GM23248 (cell line): ENCODE measurements at regions not wholly inside any gene's neighbourhood (a gene's known extent, or its start where the extent isn't known, plus 50 kb on each side); places are given as distances from the start of the nearest gene placed in this dataset.

Experiments used
- EZH2 ChIP-seq: fragments of 200-600 bp; sonication (generic); IDR thresholded peaks from 2 replicates; pipeline ENCODE4 v1.6.1; 2018; ENCODE audit warnings: antibody characterized with exemption, mild to moderate bottlenecking; ENCODE audit not compliant: insufficient read depth, poor library complexity, severe bottlenecking
- EZH2phosphoT487 ChIP-seq: fragments of 200-600 bp; sonication (generic); IDR thresholded peaks from 2 replicates; pipeline ENCODE4 v1.6.1; 2018; ENCODE audit warnings: antibody characterized with exemption, moderate library complexity, mild to moderate bottlenecking, low read depth; ENCODE audit not compliant: insufficient read depth

DNA sequence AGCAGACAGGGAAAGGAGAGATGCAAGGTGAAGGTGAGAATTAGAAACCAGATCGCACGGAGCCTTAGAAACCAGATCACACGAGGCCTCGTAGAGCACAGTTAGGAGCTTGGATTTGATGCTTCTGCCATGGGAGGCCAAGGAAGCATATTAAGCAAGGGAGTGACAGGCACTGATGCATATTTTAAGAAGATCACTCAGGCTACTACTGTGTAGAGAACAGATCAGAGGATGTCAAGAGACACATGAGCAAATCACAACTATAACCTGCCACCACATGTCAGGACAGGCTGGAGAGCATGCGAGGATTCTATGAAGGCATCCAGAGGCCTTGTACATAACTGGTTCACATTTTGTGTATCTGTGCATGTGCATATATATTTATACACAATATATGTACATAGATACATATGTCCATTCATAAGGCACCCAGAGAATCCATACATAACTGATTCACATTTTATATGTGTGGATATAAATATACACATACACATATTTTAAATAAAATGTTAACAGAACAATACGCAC is 99.6 kb upstream of the FHIT start:
- TF ChIP-seq EZH2phosphoT487 (no peak), EZH2 (no peak)
